Stimulated activated CD4-positive, alpha-beta T cell treated with anti-CD3 and anti-CD28 coated beads, TNF-alpha, amount 100 ng/mL, for 4 hours (primary cell): ENCODE measurements at regions not wholly inside any gene's neighbourhood (a gene's known extent, or its start where the extent isn't known, plus 50 kb on each side); places are given as distances from the start of the nearest gene placed in this dataset.

ENCODE experiments used
- DNase-seq, 3 experiments: peaks; one replicate each; pipeline ENCODE4 v3.0.0-alpha.2; 2020; ENCODE audit warnings: low read depth in 3 of 3

- DNase-seq, result no peak
Observed at GRCh38 chr2:23323198-23323916, 61.6 kb upstream of the KLHL29 start.

GRCh38 chr2:23323917-23324680, 60.9 kb upstream of the KLHL29 start:
- DNase-seq, result no peak

- no peak for DNase-seq
Observed at GRCh38 chr2:23326330-23326729, 58.6 kb upstream of the KLHL29 start.

GRCh38 chr2:23327416-23327815, 57.6 kb upstream of the KLHL29 start:
- DNase-seq, result no peak

- no peak for DNase-seq
Observed at GRCh38 chr2:23327887-23328286, 57.1 kb upstream of the KLHL29 start.

- DNase-seq, result no peak
Observed at GRCh38 chr2:23330214-23330613, 54.8 kb upstream of the KLHL29 start.
